K562 (cell line): ENCODE measurements at regions not wholly inside any gene's neighbourhood (a gene's known extent, or its start where the extent isn't known, plus 50 kb on each side); places are given as distances from the start of the nearest gene placed in this dataset.

Experiments
- ARNT ChIP-seq, 2 experiments: fragments of 450-650 bp; IDR thresholded peaks; 2 replicates each; pipeline ENCODE4 v1.6.1; 2016; ENCODE audit warnings: mild to moderate bottlenecking in 1 of 2
- CHCHD3 ChIP-seq: fragments of 250-450 bp; sonication (Bioruptor Pico); IDR thresholded peaks from 2 replicates; pipeline ENCODE4 v2.1.2; 2022; ENCODE audit warnings: mild to moderate bottlenecking
- CTCF ChIP-seq, 3 experiments: IDR thresholded peaks in 2 of 3; conservative IDR thresholded peaks in 1 of 3; 2 replicates each; pipeline ENCODE4 v1.5.1; 2011 to 2012; ENCODE audit warnings: low read length in 3 of 3, mild to moderate bottlenecking in 3 of 3, control low read depth in 2 of 3, improper control_type of control experiment in 1 of 3, inconsistent platforms in 1 of 3, low read depth in 1 of 3, mixed read lengths in 1 of 3, moderate library complexity in 1 of 3; ENCODE audit not compliant: insufficient read depth in 2 of 3
- DEAF1 ChIP-seq: fragments of 450-650 bp; formaldehyde crosslinking; IDR thresholded peaks from 2 replicates; pipeline ENCODE4 v1.4.0; 2020; ENCODE audit warnings: mild to moderate bottlenecking, moderate library complexity
- GATA2 ChIP-seq: sonication (generic); formaldehyde crosslinking; IDR thresholded peaks from 2 replicates; pipeline ENCODE4 v1.4.0; 2020; ENCODE audit warnings: mild to moderate bottlenecking, missing genetic modification reagents
- MEIS2 ChIP-seq: fragments of 450-650 bp; IDR thresholded peaks from 2 replicates; pipeline ENCODE4 v1.6.1; 2014; ENCODE audit warnings: mild to moderate bottlenecking; ENCODE audit not compliant: partially characterized antibody
- PRDM10 ChIP-seq: fragments of 450-650 bp; IDR thresholded peaks from 2 replicates; pipeline ENCODE4 v1.6.1; 2018; ENCODE audit not compliant: partially characterized antibody
- REST ChIP-seq, 2 experiments: fragments of 450-650 bp; formaldehyde crosslinking in 1 of 2; IDR thresholded peaks; 2 replicates each; pipeline versions ENCODE4 v1.4.0 to v1.6.1; 2014 to 2020; ENCODE audit warnings: mild to moderate bottlenecking in 2 of 2, borderline replicate concordance in 1 of 2, low read depth in 1 of 2

GRCh38 chr2:180604077-180604476 lies 376.3 kb upstream of the UBE2E3 start (continued):
- TF ChIP-seq CTCF (IDR thresholded peaks at IDR 0.05 in 2 of 3, conservative IDR thresholded peaks at IDR 0.05 in 1 of 3; ENCODE audit: insufficient read depth in 2 of 3, low read depth in 1 of 3, low read length in 3 of 3) (peak in 2 of 3 experiments; percentile 29 to 31; a peak in 3 of 6 replicates), PRDM10 (no peak), DEAF1 (CRISPR knock-in tag) (peak; percentile 12; the same call in 1 of the 2 replicates), MEIS2 (peak; percentile 80), CHCHD3 (CRISPR knock-in tag) (no peak), GATA2 (CRISPR knock-in tag) (0 out of 2 replicates have a peak, but pooled peaks have one; percentile 39), ARNT (IDR thresholded peaks at IDR 0.05) (no peak), REST (IDR thresholded peaks at IDR 0.05; ENCODE audit: borderline replicate concordance) (0 out of 2 replicates have a peak, but pooled peaks have one; percentile 6), REST (CRISPR knock-in tag; IDR thresholded peaks at IDR 0.05; ENCODE audit: low read depth) (no peak)
